ENCODE measurements at regions not wholly inside any gene's neighbourhood (a gene's known extent, or its start where the extent isn't known, plus 50 kb on each side); places are given as distances from the start of the nearest gene placed in this dataset.
"Not testable (repeated sequence)": the region's sequence is repeated elsewhere in the genome, so short reads cannot be mapped to it uniquely, and the experiment has no call there.

- DNase-seq (ENCODE audit: low read depth in 2 of 2): no peak
Measured at GRCh38 chr5:166282939-166283338, 2008.5 kb upstream of the WWC1 start.

DNA sequence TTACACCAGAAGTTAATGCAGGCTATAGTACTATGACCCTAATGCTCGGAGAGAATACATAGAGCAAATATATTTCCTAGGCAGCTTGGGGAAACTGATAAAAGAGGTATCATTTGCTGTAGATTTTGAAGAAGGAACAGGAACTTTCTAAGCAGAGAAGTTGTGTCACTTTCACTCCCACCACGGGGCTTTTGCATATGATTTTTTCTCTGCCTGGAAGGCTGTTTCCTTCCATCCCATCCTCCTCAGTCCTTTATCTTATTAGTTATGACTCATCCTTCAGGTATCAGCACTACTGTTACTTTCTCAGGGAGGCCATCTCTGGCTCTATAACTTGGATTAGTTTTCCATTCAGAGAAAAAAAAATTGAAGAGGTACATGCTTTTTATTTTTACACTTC is 2006.1 kb upstream of the WWC1 start:
- no peak for DNase-seq (ENCODE audit: low read depth in 2 of 2)

DNA sequence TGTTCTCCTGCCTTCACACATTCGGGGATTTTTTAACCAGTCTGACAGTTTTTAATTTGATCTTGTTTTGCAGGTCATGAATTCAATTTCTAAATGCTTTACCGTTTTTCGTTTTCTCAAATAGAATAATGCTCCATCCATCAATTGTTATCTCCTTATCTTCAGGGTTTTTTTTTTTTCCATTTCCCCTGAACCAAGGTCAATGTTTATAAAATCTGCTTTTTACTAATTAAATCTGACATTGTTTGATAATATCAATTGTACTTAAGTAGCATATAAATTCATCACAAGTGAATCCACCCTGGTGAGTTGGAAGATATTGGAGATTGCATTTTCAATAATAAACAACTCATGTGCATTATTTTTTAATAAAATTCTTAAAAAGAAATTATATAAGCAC is 2004.6 kb upstream of the WWC1 start:
- DNase-seq (ENCODE audit: low read depth in 2 of 2): no peak

DNA sequence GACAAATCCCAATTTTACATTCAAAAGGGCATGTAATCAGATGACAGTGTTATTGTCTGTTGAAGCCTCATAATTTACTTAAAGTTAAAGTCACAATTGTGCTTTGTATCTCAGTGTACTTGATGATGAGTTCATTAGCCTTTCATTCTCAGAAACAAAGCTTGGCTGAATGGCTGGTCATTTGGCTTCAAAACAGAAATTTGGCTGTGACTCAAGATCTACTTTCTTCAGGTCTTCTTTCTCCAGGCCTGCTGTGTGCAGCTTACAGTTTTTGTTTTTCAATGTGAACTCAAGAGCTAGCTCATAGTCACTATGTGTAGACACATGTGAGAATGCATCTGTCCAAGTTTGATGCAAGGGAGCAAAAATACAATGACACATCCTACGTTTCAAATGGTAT is 2003.6 kb upstream of the WWC1 start:
- DNase-seq (ENCODE audit: low read depth in 2 of 2): no peak

DNA sequence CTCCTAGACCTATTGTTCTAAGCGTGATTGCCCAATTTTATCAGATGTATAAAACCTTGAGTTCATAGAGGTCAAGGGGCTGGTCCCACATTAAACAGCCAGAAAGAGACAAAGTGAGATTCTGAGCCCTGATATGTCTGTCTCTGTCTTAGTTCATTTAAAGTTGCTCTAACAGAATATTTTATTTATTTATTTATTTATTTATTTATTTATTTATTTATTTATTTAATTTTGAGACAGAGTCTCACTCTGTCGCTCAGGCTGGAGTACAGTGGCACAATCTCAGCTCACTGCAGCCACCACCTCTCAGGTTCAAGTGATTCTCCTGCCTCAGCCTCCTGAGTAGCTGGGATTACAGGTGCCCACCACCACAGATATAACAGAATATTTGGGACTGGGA is 1999.6 kb upstream of the WWC1 start:
- DNase-seq (ENCODE audit: low read depth in 2 of 2): not testable (repeated sequence)

DNA sequence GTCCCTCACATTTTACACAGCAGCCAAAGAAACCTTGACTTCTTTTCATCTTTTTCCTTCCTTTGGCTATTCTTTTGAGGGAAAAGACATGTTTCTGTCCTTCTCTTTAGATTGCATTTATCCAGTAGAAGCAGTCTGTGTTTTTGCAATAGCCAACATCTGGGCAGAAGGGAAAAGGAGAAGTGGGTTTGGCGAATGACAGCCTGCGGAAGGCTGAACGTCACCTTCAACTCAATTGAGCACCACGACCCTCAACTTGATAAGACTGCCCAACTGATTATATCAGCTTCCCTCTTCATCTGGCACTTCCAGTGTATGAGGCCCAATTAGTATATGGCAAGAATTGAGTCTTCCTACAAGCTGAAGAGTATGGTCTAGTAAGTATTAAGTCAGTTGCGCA is 1997.6 kb upstream of the WWC1 start:
- DNase-seq (ENCODE audit: low read depth in 2 of 2): no peak

- no peak for DNase-seq (ENCODE audit: low read depth in 2 of 2)
Measured at GRCh38 chr5:166302166-166302565, 1989.3 kb upstream of the WWC1 start.

- DNase-seq (ENCODE audit: low read depth in 2 of 2): no peak
Measured at GRCh38 chr5:166317425-166317824, 1974.0 kb upstream of the WWC1 start.

GRCh38 chr5:166320920-166321480 is 1970.4 kb upstream of the WWC1 start:
- no peak for DNase-seq (ENCODE audit: low read depth in 2 of 2)

GRCh38 chr5:166324372-166324771 is 1967.1 kb upstream of the WWC1 start:
- no peak for DNase-seq (ENCODE audit: low read depth in 2 of 2)

GRCh38 chr5:166329149-166329800 is 1962.2 kb upstream of the WWC1 start:
- no peak for DNase-seq (ENCODE audit: low read depth in 2 of 2)

GRCh38 chr5:166330036-166330435 is 1961.4 kb upstream of the WWC1 start:
- DNase-seq (ENCODE audit: low read depth in 2 of 2): no peak

DNA sequence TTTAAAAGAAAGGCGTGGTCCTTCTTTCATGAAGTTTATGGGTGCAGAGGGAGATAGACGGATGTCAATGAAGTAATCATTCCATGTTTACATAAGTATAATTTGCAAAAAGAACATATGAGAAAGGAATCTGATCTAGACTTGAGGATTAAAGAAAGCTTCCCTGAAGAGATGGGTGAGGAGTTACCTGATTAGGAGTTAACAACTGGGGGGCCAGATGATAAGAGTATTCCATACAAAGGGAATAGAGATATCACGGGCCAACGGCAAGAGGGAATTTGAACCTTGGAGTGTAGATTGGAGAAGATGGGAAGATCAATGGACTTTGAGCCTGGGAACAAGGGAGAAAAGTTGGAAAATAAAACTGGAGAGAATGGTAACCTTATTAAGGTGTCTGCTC is 1959.9 kb upstream of the WWC1 start:
- no peak for DNase-seq (ENCODE audit: low read depth in 2 of 2)

GRCh38 chr5:166338801-166339200 is 1952.6 kb upstream of the WWC1 start:
- no peak for DNase-seq (ENCODE audit: low read depth in 2 of 2)

- no peak for DNase-seq (ENCODE audit: low read depth in 2 of 2)
Measured at GRCh38 chr5:166340039-166340438, 1951.4 kb upstream of the WWC1 start.

- no peak for DNase-seq (ENCODE audit: low read depth in 2 of 2)
Measured at GRCh38 chr5:166341740-166342337, 1949.6 kb upstream of the WWC1 start.

DNA sequence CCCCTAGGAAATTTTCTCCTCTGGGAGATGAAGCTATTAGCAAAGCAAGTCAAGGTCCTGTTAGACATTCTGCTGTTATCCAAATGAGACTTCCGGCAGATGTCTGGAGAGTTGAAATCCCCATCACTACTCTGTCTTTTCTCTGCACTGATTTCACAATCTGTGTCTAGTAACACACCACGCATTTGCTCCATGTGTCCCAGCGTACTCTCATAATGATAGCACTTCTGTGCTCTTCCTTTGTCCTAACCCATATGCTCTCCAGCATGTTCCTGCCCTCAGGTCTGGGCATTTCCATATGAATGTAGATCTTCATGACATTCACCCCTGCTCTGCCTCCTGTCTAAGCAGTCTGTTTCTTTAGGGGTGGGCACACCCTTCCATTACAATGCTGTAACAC is 1949.0 kb upstream of the WWC1 start:
- DNase-seq (ENCODE audit: low read depth in 2 of 2): no peak

DNA sequence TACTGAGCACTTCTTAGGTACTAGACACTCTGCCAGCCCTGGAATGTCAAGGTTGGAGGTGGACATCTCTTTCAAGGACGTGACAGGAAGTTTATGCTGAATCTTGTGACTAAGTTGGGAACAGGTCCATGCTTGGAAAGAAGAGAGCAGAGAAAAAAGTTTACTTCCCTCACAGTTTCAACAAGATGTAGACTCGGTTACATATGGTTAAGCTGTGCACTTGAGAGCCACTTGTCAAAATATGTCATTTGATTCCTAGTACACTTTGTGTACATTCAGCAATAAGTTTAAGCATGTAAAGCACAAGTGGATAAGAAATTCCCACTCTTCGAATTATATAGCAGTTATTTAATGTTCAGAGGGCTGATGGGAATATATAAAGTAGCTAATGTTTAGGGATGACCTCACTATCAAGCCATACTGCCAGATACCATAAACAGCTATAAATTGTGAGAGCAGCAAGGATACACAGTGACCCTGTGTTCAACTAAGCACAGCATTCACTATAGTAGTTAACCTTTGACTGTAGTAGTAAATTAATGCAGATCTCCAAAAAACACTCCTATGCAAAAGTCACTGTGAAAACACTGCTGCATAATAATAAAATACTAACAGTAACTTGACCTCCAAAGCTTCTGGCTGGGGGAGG is 1944.6 kb upstream of the WWC1 start:
- DNase-seq (ENCODE audit: low read depth in 2 of 2): no peak

GRCh38 chr5:166349046-166349445 is 1942.4 kb upstream of the WWC1 start:
- no peak for DNase-seq (ENCODE audit: low read depth in 2 of 2)

DNA sequence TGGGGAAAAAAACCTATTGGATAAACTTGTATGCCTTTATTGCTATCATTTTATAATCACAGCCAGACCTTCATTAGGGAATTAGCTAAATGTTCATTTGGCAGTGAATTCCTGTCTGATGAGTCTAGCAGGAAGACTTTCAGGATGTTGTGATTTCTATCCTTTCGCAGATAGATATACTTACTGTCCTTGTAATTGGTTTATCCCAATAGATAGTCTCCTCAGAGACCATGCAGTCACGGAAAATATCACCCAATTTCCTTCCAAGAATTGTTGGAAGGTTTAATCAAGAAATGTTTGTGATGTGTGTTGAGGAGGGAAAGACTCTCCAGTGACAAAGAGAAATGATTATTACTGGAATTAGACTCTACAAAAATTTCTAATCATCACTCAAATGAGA is 1937.9 kb upstream of the WWC1 start:
- DNase-seq (ENCODE audit: low read depth in 2 of 2): no peak

GRCh38 chr5:166354332-166354731 is 1937.1 kb upstream of the WWC1 start:
- no peak for DNase-seq (ENCODE audit: low read depth in 2 of 2)

DNA sequence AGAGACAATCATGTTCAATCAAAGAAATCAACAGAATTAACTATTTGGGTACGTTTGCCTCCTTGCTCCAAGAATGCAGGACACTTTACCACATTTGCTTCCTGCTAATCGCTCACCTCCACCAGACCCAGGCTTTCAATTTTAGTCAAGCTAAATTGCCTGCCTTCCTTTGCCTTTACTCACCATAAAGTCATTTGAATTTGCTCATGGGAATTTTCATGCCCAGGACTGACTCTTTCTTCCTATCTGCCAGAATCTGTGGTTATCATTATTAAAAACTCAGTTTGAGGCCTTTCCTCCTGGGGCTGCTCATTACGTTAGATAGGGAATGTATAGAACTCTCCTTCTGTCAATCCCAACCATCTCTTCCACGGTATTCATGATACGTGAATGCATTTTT is 1935.3 kb upstream of the WWC1 start:
- no peak for DNase-seq (ENCODE audit: low read depth in 2 of 2)

Measured in stimulated activated CD4-positive, alpha-beta T cell treated with anti-CD3 and anti-CD28 coated beads, Interleukin-1b, Interleukin-23, amount 100 ng/mL, for 4 hours (primary cell).